ENCODE measurements at regions not wholly inside any gene's neighbourhood (a gene's known extent, or its start where the extent isn't known, plus 50 kb on each side); places are given as distances from the start of the nearest gene placed in this dataset.
"Not testable (repeated sequence)": the region's sequence is repeated elsewhere in the genome, so short reads cannot be mapped to it uniquely, and the experiment has no call there.

DNA sequence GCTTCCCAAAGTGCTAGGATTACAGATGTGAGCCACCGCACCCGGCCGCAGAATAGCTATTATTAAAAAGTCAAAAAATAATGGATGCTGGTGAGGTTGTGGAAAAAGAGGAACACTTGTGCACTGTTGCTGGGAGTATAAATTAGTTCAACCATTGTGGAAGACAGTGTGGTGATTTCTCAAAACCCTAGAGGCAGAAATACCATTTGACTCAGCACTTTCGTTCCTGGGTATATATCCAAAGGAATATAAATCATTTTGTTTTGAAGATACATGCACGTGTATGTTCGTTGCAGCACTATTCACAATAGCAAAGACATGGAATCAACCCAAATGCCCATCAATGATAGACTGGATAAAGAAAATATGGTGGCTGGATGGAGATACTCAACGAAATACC, 132.1 kb upstream of the MED13 start:
- not testable (repeated sequence) for DNase-seq (ENCODE audit: low read depth)

DNA sequence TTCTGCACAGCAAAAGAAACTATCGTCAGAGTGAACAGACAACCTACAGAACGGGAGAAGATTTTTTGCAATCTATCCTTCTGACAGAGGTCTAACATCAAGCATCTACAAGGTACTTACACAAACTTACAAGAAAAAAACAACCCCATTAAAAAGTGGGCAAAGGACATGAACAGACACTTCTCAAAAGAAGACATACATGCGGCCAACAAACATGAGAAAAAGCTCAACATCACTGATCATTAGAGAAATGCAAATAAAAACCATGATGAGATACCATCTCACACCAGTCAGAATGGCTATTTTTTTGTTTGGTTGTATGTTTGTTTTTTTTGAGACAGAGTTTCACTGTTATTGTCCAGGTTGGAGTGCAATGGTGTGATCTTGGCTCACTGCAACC, 131.5 kb upstream of the MED13 start:
- DNase-seq (ENCODE audit: low read depth), result not testable (repeated sequence)

DNA sequence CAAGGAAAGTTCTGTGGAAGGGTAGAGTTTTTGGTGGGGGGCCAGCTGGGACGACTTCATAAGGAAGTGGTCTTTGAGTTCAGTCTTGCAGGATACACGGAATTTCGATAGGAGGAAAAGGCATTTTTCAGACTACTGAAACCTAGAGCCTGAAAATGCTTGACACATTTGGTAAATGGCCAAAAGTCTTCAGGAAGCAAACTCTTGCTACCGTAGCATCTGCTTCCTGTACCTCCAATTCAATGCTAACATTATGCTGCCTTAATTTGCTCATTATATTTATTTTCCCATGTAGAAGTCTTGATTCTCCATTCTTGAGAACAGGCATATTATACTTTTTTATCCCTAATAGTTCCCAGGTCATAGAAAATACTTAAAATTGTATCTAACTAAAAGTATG, 129.3 kb upstream of the MED13 start:
- DNase-seq (ENCODE audit: low read depth), result no peak

DNA sequence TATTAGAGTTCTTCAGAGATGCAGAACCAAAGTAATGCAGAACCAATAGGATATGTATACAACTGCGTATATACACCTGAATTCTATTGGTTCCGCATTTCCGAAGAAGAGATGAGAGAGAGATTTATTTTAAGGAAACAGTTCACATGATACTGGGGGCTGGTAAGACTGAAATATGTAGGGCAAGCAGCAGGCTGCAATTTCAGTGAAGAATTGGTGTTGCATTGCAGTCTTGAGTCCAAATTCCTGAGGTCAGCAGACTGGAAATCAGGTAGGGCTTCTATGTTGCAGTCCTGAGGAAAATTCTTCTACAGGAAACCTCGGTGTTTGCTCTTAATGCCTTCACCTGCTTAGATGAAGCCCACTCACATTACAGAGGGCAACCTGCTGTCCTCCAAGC, 128.2 kb upstream of the MED13 start:
- peak; percentile 71 for DNase-seq (ENCODE audit: low read depth)

DNA sequence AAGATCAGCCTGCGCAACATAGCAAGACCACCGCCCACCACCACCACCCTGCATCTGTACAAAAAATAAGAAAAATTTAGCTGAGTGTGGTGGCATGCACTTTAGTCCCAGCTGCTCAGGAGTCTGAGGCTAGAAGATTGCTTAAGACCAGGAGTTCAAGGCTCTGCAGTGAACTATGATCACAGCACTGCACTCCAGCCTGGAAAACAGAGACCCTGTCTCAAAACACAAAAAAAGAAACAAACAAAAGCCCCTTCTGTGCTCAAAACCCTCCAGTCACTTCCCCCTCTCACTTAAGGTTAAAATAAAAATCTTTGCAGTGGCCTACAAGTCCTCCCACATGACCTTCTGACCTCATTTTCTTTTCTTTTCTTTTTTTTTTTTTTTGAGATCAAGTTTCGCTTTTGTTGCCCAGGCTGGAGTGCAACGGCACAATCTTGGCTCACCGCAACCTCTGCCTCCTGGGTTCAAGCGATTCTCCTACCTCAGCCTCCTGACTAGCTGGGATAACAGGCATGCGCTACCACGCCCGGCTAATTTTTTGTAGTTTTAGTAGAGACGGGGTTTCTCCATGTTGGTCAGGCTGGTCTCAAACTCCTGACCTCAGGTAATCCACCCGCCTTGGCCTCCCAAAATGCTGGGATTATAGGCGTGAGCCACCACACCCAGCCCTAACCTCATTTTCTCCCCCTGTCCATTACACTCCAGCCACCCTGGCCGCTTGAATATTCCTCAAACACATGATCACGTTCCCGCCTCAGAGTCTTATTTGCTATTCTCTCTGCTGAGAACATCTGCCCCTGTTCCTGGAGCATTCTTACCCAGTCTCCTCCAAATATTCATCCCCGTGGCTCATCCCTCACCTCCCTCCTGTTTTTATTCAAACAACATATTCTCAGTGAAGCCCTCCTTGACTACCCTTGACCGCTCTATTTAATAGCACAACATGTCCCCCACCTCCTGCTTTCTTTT, 126.6 kb upstream of the MED13 start:
- DNase-seq (ENCODE audit: low read depth), result no peak

DNA sequence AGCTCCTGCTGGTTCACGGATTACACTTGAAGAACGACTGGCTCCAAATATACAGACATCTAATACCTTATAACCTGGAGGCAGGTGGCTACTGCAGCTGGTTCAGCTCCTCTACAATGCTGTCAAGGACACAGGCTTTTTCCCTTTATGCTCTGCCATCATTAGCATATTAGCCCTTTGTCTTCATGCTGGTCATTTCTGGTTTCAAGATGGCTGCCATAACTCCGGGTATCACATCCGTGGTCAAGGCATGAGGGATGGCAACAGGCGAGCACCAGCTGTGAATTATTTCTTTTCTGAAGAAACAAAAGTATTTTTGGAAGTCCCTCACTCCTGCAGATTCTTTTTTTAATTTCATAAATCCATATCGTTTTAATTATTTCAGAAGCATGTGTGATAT, 124.3 kb upstream of the MED13 start:
- DNase-seq (ENCODE audit: low read depth), result no peak

DNA sequence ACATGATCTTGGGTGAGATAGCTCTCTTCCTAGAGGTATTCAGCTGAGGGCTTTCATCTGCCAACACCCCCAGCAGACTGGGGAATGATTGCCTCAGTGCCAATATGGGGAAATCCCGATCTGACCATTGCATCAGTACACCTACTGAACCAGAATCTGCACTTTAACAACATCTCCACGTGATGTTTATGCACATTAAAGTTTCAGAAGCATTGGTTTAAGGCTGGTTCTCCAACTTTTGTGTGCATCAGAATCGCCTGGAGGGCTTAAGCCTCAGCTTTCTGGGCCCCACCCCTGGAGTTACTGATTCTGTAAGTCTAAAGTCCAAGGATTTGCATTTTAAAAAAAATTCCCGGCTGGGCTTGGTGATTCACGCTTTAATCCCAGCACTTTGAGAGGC, 123.6 kb upstream of the MED13 start:
- peak; percentile 88 for DNase-seq (ENCODE audit: low read depth)

DNA sequence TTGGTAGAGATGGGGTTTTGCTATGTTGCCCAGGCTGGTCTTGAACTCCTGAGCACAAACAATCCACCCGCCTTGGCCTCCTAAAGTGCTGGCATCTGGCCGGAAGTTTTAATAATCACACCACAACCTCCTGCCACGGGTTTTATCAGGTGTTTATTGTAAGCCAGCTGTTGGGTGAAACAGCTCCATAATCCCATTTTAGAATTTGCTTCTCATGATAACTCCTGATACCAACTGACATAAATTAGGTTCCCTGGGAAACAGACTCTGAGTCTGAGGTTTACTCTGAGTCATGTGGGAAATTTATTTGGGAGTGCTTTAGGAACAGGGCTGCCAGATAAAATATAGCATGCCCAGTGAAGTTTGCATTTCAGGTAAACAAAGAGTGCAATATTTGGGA, 122.6 kb upstream of the MED13 start:
- DNase-seq (ENCODE audit: low read depth), result peak; percentile 27

DNA sequence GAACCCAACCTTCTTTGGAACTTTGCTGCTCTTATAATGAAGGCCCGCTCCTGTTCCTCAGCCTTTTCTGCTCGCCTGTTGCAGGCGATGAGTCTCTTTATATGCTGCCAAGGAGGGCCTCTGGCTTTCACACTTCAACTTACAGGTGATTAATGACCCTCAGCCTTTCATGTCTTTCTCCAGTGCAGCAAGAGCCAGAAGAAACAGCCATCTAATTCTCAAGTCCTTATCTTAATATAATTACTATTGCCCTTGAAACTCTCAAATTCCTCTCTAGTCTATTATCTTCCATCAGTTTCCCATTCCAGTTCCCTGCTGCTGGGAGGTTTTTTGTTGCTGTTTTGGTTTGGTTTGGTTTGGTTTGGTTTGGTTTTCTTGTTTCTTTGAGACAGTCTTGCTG, 121.8 kb upstream of the MED13 start:
- no peak for DNase-seq (ENCODE audit: low read depth)

DNA sequence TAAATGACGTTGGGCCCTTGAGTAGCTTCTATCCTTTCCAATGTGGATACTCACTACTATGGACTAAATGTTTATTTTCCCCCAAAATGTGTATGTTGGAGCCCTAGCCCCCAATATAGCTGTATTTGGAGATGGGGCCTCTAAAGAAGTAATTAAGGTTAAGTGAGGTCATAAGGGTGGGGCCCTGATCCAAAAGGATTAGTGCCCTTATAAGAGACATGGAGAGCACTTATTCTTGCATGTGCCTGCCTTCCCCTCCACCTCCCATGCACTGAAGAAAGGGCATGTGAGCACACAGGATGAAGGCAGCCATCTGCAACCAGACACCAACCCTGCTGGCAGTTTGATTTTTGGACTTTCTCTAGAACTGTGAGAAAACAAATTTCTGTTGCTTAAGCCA, 115.7 kb upstream of the MED13 start:
- DNase-seq (ENCODE audit: low read depth), result no peak

DNA sequence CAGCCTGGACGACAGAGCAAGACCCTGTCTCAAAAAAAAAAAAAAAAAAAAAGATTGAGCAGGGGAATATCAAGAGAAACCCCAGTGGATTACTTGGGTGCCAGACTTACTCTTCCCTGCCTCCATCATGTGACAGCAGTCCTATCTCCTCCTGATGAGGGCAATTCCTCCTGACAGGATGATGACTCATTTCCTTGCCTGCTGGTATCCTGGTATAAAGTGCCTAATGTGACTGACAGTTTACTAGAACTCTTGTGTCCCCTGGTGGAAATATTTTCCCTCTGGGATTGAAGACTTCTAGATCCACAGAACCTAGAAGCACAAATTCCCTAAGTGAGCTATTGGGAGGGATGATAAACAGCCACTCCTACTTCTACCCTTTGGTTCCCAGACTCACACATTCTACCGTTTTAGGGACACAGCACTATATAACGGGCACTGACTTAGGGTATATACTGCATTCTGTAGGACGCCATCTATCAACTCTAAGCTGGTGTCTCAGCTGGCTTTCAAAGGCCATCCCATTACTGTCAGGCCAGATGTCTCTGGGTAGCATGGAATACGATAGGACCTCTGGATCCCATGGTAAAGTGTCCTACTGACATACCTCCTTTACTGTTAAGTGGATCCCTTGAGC, 114.6 kb upstream of the MED13 start:
- DNase-seq (ENCODE audit: low read depth), result peak; percentile 91

DNA sequence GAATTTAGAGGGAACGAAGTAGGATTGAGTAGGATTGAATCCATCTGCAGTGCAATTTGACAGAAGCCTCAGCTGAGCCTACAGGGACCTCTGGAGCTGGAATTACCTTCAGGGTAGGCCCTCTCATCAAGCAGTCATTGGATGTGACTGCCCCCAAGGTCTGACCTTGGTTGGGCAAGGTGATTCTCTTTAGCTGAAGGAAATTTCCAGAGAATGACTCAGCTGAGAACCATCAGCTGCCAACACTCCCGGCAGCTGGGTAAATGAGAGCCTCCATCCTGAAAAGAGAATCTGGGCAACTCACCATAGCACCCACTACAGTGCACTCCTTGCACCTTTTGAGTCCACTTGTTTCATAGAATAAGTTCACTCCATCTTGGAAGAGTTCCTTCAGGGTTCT, 113.5 kb upstream of the MED13 start:
- peak; percentile 86 for DNase-seq (ENCODE audit: low read depth)

DNA sequence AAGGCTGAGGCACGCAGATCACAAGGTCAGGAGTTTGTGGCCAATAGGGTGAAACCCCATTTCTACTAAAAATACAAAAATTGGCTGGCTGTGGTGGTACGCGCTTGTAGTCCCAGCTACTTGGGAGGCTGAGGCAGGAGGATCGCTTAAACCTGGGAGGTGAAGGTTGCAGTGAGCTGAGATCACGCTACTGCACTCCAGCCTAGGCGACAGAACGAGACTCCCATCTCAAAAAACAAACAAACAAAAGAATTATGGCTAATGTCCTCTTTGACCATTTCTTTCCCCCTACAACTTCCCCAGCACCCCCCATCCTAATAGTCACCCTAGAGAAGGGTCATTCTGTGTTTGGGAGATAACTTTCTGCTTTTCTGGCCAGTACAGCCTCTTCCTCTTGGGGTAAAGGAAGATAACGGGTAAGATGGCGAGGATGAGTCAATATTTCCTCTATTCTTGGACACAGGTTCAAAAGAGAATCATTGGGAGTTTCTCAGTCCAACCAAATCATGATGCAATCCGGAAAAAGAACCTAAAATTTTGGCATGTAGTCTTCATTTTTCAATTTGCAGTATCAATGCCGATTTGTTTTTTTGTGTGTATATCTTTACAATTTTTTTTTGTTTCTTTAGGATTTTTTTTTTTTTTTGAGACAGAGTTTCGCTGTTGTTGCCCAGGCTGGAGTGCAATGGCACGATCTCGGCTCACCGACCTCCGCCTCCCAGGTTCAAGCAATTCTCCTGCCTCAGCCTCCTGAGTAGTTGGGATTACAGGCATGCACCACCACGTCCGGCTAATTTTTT, 107.6 kb upstream of the MED13 start:
- DNase-seq (ENCODE audit: low read depth), result no peak

DNA sequence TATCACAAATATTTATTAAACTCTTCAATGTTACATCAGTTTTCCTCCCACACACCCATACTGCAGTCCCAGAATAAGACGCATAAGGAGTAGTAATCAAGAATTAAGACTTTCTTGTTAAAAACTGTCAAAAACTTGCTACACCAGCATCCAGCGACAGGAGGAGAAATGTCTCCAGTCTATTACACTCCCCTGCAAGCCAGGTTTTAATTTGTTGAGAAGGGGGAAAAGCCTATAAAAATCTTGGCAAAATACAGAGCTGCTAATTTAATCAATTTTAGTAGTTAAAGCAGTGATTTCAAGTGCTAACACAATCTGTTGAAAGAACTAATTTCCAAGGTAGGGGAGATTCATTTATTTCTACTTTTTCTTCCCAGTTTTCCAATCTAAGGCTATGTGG, 102.0 kb upstream of the MED13 start:
- DNase-seq (ENCODE audit: low read depth), result no peak

DNA sequence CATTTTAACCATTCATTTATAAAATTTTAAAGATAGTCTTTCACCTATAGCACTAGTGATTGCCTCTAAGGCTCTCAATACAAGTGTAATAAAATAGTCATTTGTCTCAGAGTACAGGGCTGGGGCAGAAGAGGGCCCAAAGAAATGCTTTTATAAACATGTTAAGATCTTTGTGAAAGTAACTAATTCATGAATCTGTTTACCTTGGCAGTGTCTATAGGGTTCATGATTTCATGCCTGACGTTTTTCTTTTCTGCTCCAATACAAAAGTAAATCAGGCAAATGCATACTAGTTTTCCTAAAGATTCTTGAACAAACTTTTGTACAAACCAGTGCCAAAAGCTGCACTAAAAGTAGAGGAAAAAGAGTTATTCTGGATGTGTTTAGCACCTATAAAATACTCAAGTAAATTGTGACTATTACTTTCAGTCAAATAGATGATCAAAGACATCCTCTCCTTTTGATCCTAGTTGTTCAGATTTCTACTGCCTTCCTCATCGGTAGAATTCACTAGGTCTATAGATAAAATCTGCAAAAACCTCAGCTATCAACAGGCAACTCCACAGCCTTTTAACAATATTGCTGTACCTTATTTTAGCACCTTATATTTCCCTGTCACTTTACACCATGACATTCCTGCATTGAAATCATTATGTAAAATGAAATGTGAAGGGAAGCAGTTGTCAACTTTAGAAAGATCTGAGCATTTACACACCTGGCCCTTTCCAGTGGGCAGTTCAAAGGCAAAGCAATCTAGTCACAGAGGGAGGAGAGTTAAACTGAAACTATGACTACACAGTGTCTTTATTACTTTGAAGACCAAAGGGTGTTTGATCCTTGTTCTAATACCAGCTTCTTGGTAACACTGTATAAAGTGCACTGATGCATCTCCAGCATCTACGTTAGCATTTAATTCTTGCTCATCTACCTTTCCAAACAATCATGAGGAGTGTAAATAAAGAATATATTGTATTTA, 100.0 kb upstream of the MED13 start:
- DNase-seq (ENCODE audit: low read depth), result no peak

DNA sequence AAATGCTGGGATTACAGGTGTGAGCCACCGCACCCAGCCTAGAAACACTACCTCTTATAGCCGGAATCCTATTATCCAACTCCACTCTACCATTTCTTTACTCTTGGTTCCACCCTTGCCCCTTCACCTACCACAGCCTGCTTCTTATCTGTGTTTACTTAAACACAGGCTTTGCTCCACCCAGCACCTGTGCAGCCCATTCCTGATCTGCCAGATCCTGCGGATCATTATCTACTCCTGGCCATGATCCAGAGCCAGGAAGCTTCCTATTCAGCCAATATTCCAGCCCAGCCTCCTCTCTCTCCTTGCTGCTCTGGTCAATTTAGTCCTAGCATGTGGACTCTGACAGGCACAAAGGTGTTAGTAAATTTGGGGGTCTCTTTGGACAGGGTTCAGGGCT, 98.8 kb upstream of the MED13 start:
- no peak for DNase-seq (ENCODE audit: low read depth)

DNA sequence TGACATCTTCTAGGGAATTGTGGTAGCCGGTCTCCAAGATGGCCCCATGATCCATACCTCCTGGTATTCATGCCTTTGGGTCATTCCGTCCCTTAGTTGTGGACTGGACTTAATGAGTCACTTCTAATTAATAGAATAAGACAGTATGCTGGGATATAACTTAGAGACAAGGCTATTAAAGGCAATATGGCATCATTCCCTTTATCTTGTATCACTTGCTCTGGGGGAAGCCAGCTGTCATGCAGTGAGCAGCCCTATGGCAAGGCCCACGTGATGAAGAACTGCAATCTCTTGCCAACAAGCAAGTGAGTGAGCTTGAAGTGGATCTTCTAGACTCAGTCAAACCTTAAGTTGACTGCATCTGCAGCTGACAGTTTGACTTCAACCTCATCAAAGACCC, 97.8 kb upstream of the MED13 start:
- DNase-seq (ENCODE audit: low read depth), result no peak

DNA sequence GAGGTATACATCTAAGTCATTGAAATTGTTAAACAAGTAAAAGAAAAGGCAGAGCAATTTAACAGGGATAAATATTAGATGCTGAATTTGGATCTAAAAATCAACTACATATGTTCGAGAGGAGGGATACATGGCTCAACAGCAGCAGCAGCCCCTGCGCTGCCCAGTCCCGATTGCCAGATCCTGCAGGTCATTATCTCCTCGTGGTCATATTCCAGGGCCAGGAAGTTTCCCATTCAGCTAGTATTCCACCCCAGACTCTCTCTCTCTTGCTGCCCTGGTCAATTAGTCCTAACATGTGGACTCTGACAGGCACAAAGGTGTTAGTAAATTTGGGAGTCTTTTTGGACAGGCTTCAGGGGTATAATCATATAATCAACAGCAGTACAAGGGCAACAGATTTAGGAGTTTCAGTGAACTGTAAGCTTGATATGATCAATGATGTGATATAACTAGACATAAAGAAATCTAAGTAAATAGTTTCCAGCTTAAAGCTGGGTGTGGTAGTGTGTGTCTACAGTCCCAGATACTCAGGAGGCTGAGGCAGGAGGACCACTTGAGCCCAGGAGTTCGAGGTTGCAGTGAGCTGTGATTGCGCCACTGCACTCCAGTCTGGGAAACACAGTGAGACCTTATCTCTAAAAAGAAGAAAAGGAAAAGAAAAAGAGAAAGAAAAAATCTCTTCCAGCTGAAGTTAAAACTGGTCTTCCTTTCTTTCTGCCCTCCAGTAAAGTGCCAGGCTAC, 96.5 kb upstream of the MED13 start:
- no peak for DNase-seq (ENCODE audit: low read depth)

DNA sequence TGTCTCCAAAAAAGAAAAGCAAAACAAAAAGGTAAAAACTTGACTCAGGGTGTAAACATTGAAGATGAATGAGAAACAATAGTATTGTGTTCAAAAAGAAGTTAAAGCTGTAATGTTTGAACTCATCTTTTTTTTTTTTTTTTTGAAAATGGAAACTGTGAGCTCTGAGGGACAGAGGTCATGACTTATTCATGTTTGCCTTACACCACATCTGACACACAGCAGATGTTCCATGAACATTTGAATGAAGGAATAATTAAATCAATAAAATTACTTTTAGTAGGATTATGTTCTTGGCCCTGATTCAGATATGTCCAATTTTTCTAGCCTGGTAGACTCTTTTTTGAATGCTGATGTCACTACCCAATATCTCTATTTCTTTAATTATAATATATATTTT, 95.7 kb upstream of the MED13 start:
- DNase-seq (ENCODE audit: low read depth), result no peak

DNA sequence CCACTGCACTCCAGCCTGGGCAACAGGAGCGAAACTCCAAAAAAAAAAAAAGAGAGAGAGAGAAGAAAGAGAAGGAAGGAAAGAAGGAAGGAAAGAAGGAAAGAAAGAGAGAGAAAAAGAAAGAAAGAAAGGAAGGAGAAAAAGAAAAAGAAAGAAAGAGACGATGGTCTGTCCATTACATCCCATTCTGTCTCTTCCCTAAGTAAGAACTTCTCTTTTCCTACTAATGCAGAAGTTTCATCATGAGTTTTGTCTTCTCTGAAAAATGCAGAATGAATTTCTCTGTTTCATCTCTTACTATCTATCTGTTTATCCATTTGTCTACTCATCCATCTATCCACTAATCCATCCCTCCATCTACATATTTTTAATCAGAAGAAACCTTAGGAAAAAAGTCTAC, 94.9 kb upstream of the MED13 start:
- DNase-seq (ENCODE audit: low read depth), result no peak

DNA sequence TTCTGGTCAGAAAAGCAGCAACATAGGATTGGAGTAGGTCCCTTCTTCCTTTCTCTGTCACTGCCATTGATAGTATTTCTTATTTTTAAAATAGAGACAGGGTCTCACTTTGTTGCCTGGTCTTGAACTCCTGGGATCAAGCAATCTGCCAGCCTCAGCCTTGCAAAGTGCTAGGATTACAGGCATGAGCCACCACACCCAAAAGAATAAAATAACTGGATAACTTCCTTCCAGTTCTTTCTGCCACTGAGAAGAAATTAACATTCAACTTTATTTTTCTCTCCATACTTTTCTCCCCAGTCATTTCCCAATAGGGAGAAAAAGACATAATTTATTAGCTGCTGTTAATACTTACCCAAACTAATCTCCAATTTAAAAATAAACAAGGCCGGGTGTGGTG, 91.9 kb upstream of the MED13 start:
- DNase-seq (ENCODE audit: low read depth), result no peak
